Dermis blood vessel endothelial cell (primary cell): ENCODE measurements at regions not wholly inside any gene's neighbourhood (a gene's known extent, or its start where the extent isn't known, plus 50 kb on each side); places are given as distances from the start of the nearest gene placed in this dataset.
"Not testable (repeated sequence)": the region's sequence is repeated elsewhere in the genome, so short reads cannot be mapped to it uniquely, and the experiment has no call there.

Experiments
- DNase-seq: peaks from one replicate; pipeline ENCODE4 v3.0.0; 2010

GRCh38 chr6:8624665-8625064, 189.3 kb upstream of the SLC35B3 start:
- DNase-seq, result no peak

GRCh38 chr6:8623441-8623840, 188.1 kb upstream of the SLC35B3 start:
- DNase-seq, result no peak

- DNase-seq, result no peak
Measured at GRCh38 chr6:8619853-8620252, 184.5 kb upstream of the SLC35B3 start.

GRCh38 chr6:8619408-8619807, 184.1 kb upstream of the SLC35B3 start:
- DNase-seq, result not testable (repeated sequence)

GRCh38 chr6:8608737-8609136, 173.4 kb upstream of the SLC35B3 start:
- no peak for DNase-seq

- no peak for DNase-seq
Measured at GRCh38 chr6:8589941-8590729, 154.8 kb upstream of the SLC35B3 start.

GRCh38 chr6:8588176-8588575, 152.8 kb upstream of the SLC35B3 start:
- no peak for DNase-seq

- no peak for DNase-seq
Measured at GRCh38 chr6:8583291-8583690, 147.9 kb upstream of the SLC35B3 start.

- DNase-seq, result no peak
Measured at GRCh38 chr6:8579372-8579771, 144.0 kb upstream of the SLC35B3 start.

GRCh38 chr6:8578006-8578405, 142.7 kb upstream of the SLC35B3 start:
- no peak for DNase-seq

GRCh38 chr6:8574749-8575468, 139.6 kb upstream of the SLC35B3 start:
- DNase-seq, result no peak

GRCh38 chr6:8574311-8574710, 139.0 kb upstream of the SLC35B3 start:
- no peak for DNase-seq

GRCh38 chr6:8570256-8570920, 135.0 kb upstream of the SLC35B3 start:
- no peak for DNase-seq

- DNase-seq, result no peak
Measured at GRCh38 chr6:8562125-8562524, 126.8 kb upstream of the SLC35B3 start.

- DNase-seq, result no peak
Measured at GRCh38 chr6:8558953-8559352, 123.6 kb upstream of the SLC35B3 start.

GRCh38 chr6:8557014-8557748, 121.8 kb upstream of the SLC35B3 start:
- DNase-seq, result no peak

GRCh38 chr6:8556370-8557013, 121.1 kb upstream of the SLC35B3 start:
- DNase-seq, result no peak

GRCh38 chr6:8551993-8552392, 116.6 kb upstream of the SLC35B3 start:
- DNase-seq, result no peak

GRCh38 chr6:8551386-8551785, 116.0 kb upstream of the SLC35B3 start:
- DNase-seq, result no peak

GRCh38 chr6:8549074-8549790, 113.9 kb upstream of the SLC35B3 start:
- DNase-seq, result no peak

GRCh38 chr6:8546496-8546895, 111.2 kb upstream of the SLC35B3 start:
- no peak for DNase-seq

- DNase-seq, result no peak
Measured at GRCh38 chr6:8545336-8545735, 110.0 kb upstream of the SLC35B3 start.
